ENCODE measurements at regions not wholly inside any gene's neighbourhood (a gene's known extent, or its start where the extent isn't known, plus 50 kb on each side); places are given as distances from the start of the nearest gene placed in this dataset.

DNA sequence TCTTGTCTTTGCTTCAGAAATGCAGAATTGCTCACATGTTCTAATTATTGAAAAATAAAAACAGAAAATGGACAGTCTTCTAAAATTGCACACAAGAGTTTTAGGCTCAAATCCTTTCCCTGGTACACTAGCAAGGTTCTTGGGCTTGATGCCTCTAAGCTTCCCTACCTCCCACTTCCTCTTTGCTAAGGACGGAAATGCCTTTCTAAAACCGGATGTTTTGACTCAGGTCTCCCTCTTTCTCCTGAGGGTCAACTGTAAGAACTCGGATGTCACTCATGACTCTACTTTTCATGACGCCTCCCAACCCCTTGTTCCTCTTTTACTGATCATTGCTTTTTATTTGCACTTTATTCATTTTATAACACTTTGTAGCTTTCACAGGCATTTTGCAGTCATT lies 613.5 kb downstream of the C6orf118 start:
- Histone ChIP-seq H3K23me2 (ENCODE audit: insufficient read length, low read depth, low read length, poor library complexity, severe bottlenecking) (no peaks in the 10 kb centered on the region), H4K20me1 (ENCODE audit: control insufficient read depth, insufficient read depth, insufficient read length) (no peaks in the 10 kb centered on the region), H2BK15ac (ENCODE audit: low read depth, low read length) (no peak overlapping the region), H2BK20ac (ENCODE audit: low read depth, low read length, poor library complexity, severe bottlenecking) (no peak overlapping the region), H4K8ac (replicated peaks; ENCODE audit: insufficient read length, low read depth, low read length) (no peak overlapping the region), H2BK12ac (ENCODE audit: insufficient read length, low read depth, low read length) (no peak overlapping the region), H3K79me2 (ENCODE audit: insufficient read depth, low read length) (no peaks in the 10 kb centered on the region), H3K23ac (ENCODE audit: insufficient read length, low read depth, low read length) (no peak overlapping the region), H3K9ac (ENCODE audit: extremely low read depth, insufficient read length, low read length) (no peak overlapping the region), H3K27ac (ENCODE audit: insufficient read length, low read depth, low read length) (no peak overlapping the region), H3K56ac (ENCODE audit: insufficient read length, low read depth, low read length) (no peak overlapping the region), H3K4me1 (ENCODE audit: insufficient read depth, low read length) (0 out of 2 replicates have a peak, but pooled peaks cover 2% of the 10 kb centered on the region), H4K91ac (ENCODE audit: insufficient read length, low read depth, low read length) (no peak overlapping the region), H4K5ac (ENCODE audit: insufficient read length, low read depth, low read length) (no peak overlapping the region), H3K4ac (ENCODE audit: low read depth, low read length) (no peak overlapping the region), H2BK120ac (ENCODE audit: low read depth, low read length, poor library complexity, severe bottlenecking) (no peak overlapping the region), H3K79me1 (ENCODE audit: insufficient read depth, low read depth, low read length, poor library complexity, severe bottlenecking) (no peaks in the 10 kb centered on the region), H3K27me3 (ENCODE audit: insufficient read depth, low read length) (no peaks in the 10 kb centered on the region), H3K9me3 (ENCODE audit: control insufficient read depth, low read depth, low read length) (no peaks in the 10 kb centered on the region), H2AK5ac (ENCODE audit: insufficient read length, low read length) (no peak overlapping the region), H3K4me2 (ENCODE audit: insufficient read depth, insufficient read length, low read length) (no peak overlapping the region), H2AFZ (ENCODE audit: low read length) (no peak overlapping the region), H3K14ac (ENCODE audit: insufficient read depth, low read length) (no peak overlapping the region), H2BK5ac (ENCODE audit: insufficient read length, low read length) (no peak overlapping the region), H3K18ac (ENCODE audit: insufficient read length, low read depth, low read length) (no peak overlapping the region), H3T11ph (ENCODE audit: low read length) (no peak overlapping the region)
- no CpG with 5 or more reads among the region's 4 CpGs for WGBS (ENCODE audit: extremely low coverage, insufficient read length, low lambda C conversion rate)
- Mint-ChIP-seq H3K9me3 (peaks cover 0 to 2% of the 10 kb centered on the region in 2 experiments; a peak in 1 of 5 replicates), H3K4me1 (peaks cover 39 to 47% of the 10 kb centered on the region in 2 experiments), H3K4me3 (no peak overlapping the region), H3K36me3 (ENCODE audit: insufficient read depth in 1 of 3, low read depth in 3 of 3) (peaks cover 0 to 8% (median 3%) of the 10 kb centered on the region in 3 experiments; a peak in 3 of 7 replicates), H3K27ac (no peak overlapping the region), H3K27me3 (ENCODE audit: low read depth) (no peaks in the 10 kb centered on the region)
- no peak for DNase-seq
- TF ChIP-seq, protein P1, sequence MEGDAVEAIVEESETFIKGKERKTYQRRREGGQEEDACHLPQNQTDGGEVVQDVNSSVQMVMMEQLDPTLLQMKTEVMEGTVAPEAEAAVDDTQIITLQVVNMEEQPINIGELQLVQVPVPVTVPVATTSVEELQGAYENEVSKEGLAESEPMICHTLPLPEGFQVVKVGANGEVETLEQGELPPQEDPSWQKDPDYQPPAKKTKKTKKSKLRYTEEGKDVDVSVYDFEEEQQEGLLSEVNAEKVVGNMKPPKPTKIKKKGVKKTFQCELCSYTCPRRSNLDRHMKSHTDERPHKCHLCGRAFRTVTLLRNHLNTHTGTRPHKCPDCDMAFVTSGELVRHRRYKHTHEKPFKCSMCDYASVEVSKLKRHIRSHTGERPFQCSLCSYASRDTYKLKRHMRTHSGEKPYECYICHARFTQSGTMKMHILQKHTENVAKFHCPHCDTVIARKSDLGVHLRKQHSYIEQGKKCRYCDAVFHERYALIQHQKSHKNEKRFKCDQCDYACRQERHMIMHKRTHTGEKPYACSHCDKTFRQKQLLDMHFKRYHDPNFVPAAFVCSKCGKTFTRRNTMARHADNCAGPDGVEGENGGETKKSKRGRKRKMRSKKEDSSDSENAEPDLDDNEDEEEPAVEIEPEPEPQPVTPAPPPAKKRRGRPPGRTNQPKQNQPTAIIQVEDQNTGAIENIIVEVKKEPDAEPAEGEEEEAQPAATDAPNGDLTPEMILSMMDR (conservative IDR thresholded peaks at IDR 0.05): no peak

Measured in H9 (cell line).